GM18867 (cell line): ENCODE measurements at regions not wholly inside any gene's neighbourhood (a gene's known extent, or its start where the extent isn't known, plus 50 kb on each side); places are given as distances from the start of the nearest gene placed in this dataset.
"Not testable (repeated sequence)": the region's sequence is repeated elsewhere in the genome, so short reads cannot be mapped to it uniquely, and the experiment has no call there.

Experiments used
- ATAC-seq: cut with Tn5 transposase; IDR thresholded peaks from one replicate; pipeline ENCODE4 v1.9.1; 2021; ENCODE audit warnings: mild to moderate bottlenecking, moderate library complexity; ENCODE audit not compliant: unreplicated experiment

- ATAC-seq = not testable (repeated sequence)
Measured at GRCh38 chr12:8389296-8389695, 66.5 kb upstream of the CLEC6A start.

DNA sequence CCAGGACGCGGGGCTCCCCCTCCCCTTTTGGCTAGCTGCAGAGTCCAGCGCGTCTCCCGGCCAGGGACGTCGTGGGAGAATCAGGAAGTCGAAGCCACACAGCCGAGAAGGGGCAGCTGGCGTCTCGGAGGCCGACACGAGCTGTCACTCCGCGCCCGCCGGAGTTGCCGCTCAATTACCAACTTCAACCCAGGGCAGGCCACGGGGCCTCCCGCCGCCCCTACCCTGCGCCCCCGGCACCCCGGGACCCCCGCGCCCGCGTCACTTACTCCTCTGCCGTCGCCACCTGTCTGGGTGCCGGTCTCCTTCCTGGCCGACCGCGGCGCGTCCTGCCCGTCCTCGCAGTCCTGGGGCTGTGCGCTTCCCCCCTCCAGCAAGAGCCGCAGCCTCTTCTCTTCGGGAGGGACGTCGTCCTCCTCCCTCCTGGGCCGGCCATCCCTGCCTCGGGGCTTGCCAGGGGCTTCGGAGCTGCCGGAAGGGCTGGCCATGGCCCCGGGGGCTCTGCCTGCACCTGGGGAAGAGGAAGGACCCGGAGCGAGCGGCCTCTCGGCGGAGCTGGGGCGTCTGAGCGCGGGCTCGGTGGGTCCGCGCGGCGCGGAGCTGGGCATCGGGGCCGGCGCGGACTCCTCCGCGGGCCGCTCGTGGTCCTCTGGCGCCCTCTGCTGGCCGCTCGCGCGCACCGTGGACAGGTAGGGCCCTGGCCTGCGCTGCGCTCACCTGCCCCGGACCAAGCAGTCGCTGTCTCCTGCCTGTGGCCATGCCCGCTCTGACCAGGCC is 65.6 kb upstream of the CLEC6A start:
- not testable (repeated sequence) for ATAC-seq

GRCh38 chr12:8396225-8397071 is 59.3 kb upstream of the CLEC6A start:
- peak; percentile 49 for ATAC-seq

GRCh38 chr12:8397378-8397777 is 58.4 kb upstream of the CLEC6A start:
- ATAC-seq = not testable (repeated sequence)

- not testable (repeated sequence) for ATAC-seq
Measured at GRCh38 chr12:8399496-8400034, 56.2 kb upstream of the CLEC6A start.

- not testable (repeated sequence) for ATAC-seq
Measured at GRCh38 chr12:8403834-8404233, 51.9 kb upstream of the CLEC6A start.

DNA sequence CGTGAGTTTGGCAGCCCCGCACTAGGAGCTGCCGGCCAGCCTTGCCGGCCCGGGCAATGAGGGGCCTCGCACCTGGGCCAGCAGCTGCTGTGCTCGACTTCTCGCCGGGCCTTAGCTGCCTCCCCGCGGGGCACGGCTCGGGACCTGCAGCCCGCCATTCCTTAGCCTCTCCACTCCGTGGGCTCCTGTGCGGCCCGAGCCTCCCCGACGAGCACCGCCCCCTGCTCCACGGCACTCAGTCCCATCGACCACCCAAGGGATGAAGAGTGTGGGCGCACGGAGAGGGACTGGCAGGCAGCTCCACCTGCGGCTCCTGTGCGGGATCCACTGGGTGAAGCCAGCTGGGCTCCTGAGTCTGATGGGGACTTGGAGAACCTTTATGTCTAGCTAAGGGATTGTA is 51.4 kb upstream of the CLEC6A start:
- not testable (repeated sequence) for ATAC-seq
